ENCODE measurements at regions not wholly inside any gene's neighbourhood (a gene's known extent, or its start where the extent isn't known, plus 50 kb on each side); places are given as distances from the start of the nearest gene placed in this dataset.

DNA sequence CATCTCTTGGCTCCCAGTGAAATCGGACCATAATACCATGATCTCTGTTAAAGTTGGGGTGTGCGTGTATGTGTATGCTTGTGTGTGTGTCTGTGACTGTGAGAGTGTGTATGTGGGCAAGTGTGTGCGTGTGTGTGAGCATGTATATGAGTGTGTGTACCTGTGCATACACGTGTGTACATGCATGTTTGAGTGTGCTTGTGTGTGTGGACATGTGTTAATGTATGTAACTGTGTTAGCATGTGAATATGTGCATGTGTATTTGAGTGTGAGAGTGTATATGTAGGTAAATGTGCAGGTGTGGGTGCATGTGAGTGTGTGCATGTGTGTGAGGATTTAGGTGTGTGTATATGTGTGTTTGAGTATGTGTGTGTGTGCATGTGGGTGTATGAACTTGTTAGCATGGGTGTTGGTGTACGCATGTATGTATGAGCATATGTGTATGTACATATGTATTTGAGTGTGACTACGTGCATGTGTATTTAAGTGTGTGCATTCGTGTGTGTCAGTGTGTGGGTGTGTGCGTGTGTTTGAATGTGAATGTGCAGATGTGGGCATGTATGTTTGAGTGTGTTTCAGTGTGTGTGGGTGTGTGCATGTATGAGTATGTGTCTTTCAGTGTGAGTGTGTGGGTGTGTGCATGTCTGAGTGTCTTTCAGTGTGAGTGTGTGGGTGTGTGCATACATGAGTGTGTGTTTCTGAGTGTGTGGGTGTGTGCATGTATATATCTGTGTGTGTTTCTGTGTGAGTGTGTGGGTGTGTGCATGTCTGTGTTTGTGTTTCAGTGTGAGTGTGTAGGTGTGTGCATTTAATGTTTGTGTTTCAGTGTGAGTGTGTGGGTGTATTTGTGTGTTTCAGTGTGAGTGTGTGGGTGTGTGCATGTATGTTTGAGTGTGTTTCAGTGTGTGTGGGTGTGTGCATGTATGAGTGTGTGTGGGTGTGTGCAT lies 183.2 kb downstream of the SOX9 start:
- DNase-seq, result no peak

DNA sequence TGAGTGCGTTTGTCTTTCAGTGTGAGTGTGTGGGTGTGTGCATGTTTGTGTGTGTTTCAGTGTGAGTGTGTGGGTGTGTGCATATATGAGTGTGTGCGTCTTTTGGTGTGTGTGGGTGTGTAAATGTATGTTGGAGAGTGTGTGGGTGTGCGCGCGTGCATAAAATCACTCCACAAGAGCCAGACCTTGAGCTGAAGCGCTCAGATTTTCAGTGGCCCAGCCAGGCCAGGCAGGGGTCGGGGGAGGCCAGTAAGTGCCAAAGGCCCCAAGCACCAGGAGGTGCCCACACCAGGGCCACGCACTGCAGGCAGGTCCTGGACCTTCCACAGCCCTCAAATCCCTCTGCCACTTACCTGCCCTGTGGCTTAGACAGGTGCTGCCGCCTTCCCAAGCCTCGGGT lies 184.0 kb downstream of the SOX9 start:
- no peak for DNase-seq

GRCh38 chr17:72305472-72305871 lies 184.7 kb downstream of the SOX9 start:
- DNase-seq, result no peak

DNA sequence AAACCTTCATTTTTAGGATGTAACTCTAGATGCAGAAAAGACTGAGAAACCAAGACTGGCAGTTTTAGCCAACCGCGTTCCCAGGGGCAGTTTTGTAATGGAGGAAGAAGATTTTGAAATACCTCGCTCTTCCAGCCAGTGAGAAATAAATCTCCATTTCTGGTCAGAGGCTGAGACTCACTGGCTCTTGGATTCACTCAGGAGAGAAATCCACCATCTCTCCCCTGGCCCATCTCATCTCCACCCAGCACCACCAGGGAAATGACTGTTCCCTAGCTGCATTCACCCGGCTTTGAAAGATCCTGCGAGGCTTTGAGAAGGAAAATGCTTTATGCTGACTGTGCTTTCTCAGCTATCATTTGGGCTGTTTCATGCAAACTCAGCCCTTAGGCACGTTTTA lies 185.2 kb downstream of the SOX9 start:
- no peak for DNase-seq

DNA sequence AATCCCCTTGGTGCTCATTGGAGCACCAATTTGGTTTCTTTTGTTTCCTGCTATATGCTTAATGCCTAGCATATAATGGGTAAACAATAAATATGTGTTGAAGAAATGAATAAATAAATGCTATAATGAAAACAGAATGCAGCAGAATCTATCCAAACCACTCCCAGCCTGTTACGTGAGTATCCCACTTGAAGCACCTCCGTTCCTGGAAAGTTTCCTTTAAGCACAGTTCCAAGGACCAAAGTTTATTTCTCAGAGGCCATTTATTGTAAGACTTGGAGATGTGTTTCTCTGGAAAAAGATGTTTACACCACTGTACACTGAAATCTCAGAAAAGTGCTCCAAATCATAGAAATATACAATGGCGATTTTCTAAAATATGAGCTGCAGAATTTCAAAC lies 187.0 kb downstream of the SOX9 start:
- no peak for DNase-seq

GRCh38 chr17:72308744-72309385 lies 188.0 kb downstream of the SOX9 start:
- no peak for DNase-seq

GRCh38 chr17:72311004-72311403 lies 190.2 kb downstream of the SOX9 start:
- DNase-seq, result no peak

DNA sequence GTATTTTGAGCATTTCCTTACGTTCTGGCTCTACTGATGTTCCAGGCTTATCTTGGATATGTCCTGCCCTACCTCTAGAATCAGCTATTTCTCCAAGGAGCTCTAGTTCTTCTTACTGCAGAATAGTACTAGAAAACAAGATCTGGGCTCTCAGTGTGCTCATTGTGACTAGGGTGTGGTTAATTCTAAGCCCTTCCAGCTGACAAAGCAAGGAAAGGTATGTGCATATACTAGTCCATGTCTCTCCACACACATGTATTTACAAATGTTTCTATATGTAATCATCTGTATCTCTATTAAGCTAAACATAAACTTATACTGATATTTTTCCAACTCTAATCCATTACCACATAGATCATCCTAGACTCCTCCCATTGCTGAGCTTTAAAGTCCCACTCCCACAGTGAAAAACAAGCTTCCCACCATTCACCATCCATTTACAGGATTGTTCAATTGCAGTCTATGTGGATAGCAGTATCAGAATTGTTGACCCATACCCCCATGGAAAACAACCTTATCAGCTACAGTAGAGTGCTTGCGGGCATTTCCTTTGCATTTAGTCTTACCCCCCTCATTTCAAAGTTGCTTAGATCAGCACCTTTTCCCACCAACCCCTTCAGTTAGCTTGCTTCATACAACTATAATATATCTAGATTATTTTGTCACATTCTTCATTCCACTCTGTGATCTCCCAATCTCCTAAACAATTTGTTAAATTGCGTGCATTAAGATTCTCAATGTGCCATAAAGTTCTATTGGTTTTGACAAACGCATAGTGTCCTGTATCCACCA lies 194.5 kb downstream of the SOX9 start:
- no peak for DNase-seq

- DNase-seq, result no peak
Observed at GRCh38 chr17:72318131-72318530, 197.3 kb downstream of the SOX9 start.

- DNase-seq, result no peak
Observed at GRCh38 chr17:72321896-72322295, 201.1 kb downstream of the SOX9 start.

DNA sequence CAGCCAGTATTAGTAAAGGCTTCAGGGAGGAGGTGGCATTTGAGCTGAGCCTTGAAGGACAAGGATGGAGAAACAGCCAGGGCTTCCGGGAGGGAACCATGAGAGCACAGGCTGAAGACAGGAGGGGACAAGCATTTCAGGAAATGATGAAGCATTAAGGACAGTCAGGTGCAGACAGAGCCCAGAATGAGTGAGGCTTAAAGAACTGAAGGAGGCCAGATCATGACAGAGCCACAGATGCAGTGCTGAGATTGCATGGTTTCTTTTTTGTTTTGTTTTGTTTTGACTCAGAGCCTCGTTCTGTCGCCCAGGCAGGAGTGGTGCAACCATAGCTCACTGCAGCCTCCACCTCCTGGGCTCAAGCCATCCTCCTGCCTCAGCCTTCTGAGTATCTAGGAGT lies 211.5 kb downstream of the SOX9 start:
- no peak for DNase-seq

- DNase-seq, result no peak
Observed at GRCh38 chr17:72333570-72333969, 212.8 kb downstream of the SOX9 start.

DNA sequence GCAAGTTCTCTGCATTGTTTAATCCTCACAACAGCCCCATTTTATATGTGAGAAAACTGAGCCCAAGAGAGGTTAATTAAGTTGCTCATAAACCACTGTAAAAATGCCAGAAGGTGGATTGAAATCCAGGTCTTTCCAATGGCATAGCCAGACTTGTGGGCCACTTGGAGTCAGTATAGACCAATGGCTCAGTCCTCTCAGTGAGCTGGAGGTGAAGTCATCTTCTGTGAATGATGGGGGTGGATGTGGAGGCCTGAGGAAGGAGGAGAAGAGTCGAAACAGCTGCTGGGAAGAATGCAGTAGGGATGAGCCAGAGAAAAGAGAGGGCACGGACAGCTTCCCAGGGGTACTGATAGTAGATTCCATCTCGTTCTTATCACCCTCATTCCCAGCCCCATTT lies 213.4 kb downstream of the SOX9 start:
- no peak for DNase-seq

- DNase-seq, result no peak
Observed at GRCh38 chr17:72336026-72336803, 215.4 kb downstream of the SOX9 start.

- no peak for DNase-seq
Observed at GRCh38 chr17:72336804-72337070, 215.9 kb downstream of the SOX9 start.

GRCh38 chr17:72338304-72338703 lies 217.5 kb downstream of the SOX9 start:
- DNase-seq, result no peak

DNA sequence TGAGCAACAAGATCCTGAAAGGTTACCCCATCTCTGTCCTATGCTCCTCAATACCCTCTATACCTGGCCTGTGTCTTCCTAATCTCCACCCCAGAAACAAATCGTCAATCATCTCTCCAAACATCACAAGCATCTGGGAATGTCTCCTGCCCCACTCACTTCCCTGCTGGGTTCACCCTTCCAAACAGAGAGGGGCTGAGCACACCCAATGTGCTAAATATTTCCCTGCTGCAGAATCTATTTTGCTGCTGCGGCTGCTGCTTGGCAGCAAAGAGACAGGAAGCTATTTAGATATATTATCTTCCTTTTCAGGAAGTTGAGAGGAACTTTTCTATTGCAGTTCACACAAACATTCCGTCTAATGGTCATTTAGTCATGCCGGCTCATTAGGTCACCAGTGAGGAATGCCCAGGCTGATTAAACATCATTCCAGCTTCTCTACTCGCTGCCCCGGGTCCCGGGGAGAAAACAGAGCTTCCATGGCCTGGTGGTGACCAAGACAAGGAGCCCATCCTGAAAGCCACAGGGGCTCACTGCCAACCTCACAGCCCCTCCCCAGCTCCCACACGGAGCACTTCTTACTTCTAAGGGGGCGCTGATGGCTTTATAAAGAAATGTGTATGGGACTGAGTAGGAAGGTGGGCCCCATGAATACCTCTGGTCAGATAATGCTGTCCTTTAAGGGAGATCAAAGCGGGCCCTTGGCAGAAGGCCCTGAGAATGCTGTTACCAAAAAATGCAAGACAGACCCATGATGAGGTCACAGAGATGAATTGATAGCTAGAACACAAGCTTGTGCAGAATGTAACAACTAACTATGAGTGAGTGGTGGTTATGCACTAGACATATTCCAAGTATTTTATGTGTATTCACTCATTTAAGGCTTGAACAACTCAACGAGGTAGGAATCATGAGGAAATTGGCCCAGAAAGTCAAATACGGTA lies 218.3 kb downstream of the SOX9 start:
- DNase-seq, result no peak

- DNase-seq, result no peak
Observed at GRCh38 chr17:72340836-72341235, 220.0 kb downstream of the SOX9 start.

DNA sequence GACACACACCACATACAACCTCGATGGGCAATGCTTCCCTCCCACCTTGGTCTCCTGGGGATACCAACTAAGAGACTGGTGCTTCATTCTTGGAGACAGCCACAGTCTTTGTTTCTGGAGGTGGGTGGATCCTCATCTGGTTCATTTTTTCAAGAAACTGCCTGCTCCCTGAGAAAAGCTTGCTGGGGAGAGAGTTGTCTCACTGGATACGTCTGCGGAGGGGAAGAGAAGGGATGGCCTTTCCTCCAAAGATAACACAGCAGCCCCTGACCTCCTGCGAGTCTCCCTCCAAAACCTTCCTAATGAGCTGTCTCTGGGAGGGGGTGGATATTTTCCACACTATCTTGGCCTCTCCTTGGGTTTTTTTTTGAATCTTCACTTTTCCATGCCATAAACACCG lies 221.2 kb downstream of the SOX9 start:
- no peak for DNase-seq

DNA sequence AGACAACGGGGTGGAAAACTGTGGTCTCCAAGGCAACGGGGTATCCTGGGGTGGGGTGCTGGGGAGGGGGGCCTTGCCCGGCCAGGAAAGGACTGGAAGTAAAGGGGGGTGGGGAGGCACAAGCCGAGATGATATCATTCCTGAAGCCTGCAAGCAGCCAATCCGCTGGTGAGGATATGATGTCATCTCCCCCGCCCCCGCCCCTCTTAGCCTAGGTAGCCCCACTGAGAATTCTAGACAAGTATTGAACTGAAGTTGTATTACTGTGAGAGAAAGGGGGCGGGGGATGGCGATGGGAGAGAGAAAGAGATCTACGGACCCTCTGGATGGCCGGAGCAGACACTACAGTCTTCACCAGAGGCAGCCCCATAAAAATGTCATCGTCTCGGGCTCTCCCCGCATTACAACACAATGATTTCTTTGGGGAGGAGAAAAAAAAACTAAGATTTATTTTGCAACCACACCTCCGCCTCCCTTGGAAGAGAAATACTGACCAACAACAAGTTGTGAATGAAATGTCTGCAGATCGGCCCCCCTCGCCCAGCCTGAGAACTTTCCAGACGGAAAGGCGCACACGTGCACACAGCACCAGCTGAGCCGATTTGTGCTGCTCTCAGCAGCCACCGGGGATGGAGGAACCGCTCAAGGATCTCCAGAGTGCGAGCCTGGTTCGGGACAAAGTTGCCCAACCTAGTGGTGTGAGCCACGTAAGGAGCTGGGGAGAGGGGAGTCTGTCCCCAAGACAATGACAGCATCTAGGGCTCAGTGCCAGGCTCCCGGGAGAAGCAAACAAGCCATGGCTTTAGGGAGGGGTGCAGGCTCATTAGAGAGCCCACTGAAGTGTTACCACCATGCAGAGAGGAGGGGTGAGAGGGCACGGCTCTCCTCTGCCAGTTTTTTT lies 222.1 kb downstream of the SOX9 start:
- DNase-seq, result no peak

GRCh38 chr17:72343911-72344310 lies 223.1 kb downstream of the SOX9 start:
- DNase-seq, result no peak

All from cortex of kidney (tissue), 1 donor.